ENCODE measurements at regions not wholly inside any gene's neighbourhood (a gene's known extent, or its start where the extent isn't known, plus 50 kb on each side); places are given as distances from the start of the nearest gene placed in this dataset.

GRCh38 chr7:125197731-125198393 lies 268.2 kb upstream of the POT1 start:
- whole genome bisulfite sequencing (ENCODE audit: insufficient coverage) = no CpG with 5 or more reads among the region's 6 CpGs
- no peak for DNase-seq
- Mint-ChIP-seq H3K4me1 (no peaks in the 10 kb centered on the region), H3K27ac (no peak overlapping the region), H3K36me3 (no peaks in the 10 kb centered on the region), H3K9me3 (peaks cover 0 to 7% (median 3%) of the 10 kb centered on the region in 7 donors), H3K4me3 (no peak overlapping the region), H3K27me3 (ENCODE audit: low read depth in 3 of 3) (no peaks in the 10 kb centered on the region)
- Histone ChIP-seq H3K36me3 (replicated peaks in 1 of 2; ENCODE audit: control insufficient read depth in 1 of 2, insufficient read depth in 2 of 2, low read length in 2 of 2) (no peaks in the 10 kb centered on the region), H3K4me1 (ENCODE audit: control insufficient read depth in 1 of 2, insufficient read depth in 2 of 2, low read length in 2 of 2) (no peaks in the 10 kb centered on the region), H3K27ac (ENCODE audit: low read depth in 1 of 2, low read length in 2 of 2) (no peak overlapping the region), H3K4me2 (replicated peaks; ENCODE audit: extremely low read depth, low read length, poor library complexity, severe bottlenecking) (no peak overlapping the region), H3K9me3 (replicated peaks in 1 of 2; ENCODE audit: control insufficient read depth in 1 of 2, insufficient read depth in 1 of 2, low read length in 2 of 2) (peaks cover 8 to 9% of the 10 kb centered on the region in 2 donors), H3K27me3 (ENCODE audit: control insufficient read depth in 2 of 2, insufficient read depth in 2 of 2, low read length in 2 of 2) (no peaks in the 10 kb centered on the region), H2AFZ (ENCODE audit: insufficient read depth, low read depth, low read length, poor library complexity, severe bottlenecking) (no peak overlapping the region), H4K20me1 (ENCODE audit: insufficient read depth, low read length) (no peaks in the 10 kb centered on the region), H3K4me3 (replicated peaks in 1 of 3; ENCODE audit: low read depth in 2 of 3, low read length in 3 of 3) (no peak overlapping the region), H3K9ac (ENCODE audit: insufficient read depth, low read length, poor library complexity, severe bottlenecking) (no peak overlapping the region), H3K79me2 (ENCODE audit: insufficient read depth, low read length) (no peaks in the 10 kb centered on the region)
- TF ChIP-seq CTCF (IDR thresholded peaks at IDR 0.05) = no peak
- intact Hi-C loops (cut with micrococcal nuclease) = no loop called here

- Mint-ChIP-seq H3K4me1 (no peaks in the 10 kb centered on the region), H3K27ac (no peak overlapping the region), H3K4me3 (no peak overlapping the region), H3K9me3 (peaks cover 0 to 8% (median 3%) of the 10 kb centered on the region in 7 donors), H3K27me3 (ENCODE audit: low read depth in 3 of 3) (no peaks in the 10 kb centered on the region), H3K36me3 (no peaks in the 10 kb centered on the region)
- no peaks in the 10 kb centered on the region for H3K4me1 ChIP-seq (ENCODE audit: control insufficient read depth in 1 of 2, insufficient read depth in 2 of 2, low read length in 2 of 2)
- H3K27ac ChIP-seq (ENCODE audit: low read depth in 1 of 2, low read length in 2 of 2) = no peak overlapping the region
- no peaks in the 10 kb centered on the region for H3K27me3 ChIP-seq (ENCODE audit: control insufficient read depth in 2 of 2, insufficient read depth in 2 of 2, low read length in 2 of 2)
- no CpG with 5 or more reads among the region's 1 CpG for WGBS (ENCODE audit: insufficient coverage)
- H3K36me3 ChIP-seq (replicated peaks in 1 of 2; ENCODE audit: control insufficient read depth in 1 of 2, insufficient read depth in 2 of 2, low read length in 2 of 2) = no peaks in the 10 kb centered on the region
- H3K4me2 ChIP-seq (replicated peaks; ENCODE audit: extremely low read depth, low read length, poor library complexity, severe bottlenecking) = no peak overlapping the region
- intact Hi-C loops (cut with micrococcal nuclease) = no loop called here
- peaks cover 8 to 16% of the 10 kb centered on the region in 2 donors for H3K9me3 ChIP-seq (replicated peaks in 1 of 2; ENCODE audit: control insufficient read depth in 1 of 2, insufficient read depth in 1 of 2, low read length in 2 of 2)
- no peaks in the 10 kb centered on the region for H4K20me1 ChIP-seq (ENCODE audit: insufficient read depth, low read length)
- TF ChIP-seq CTCF (IDR thresholded peaks at IDR 0.05) = no peak
- no peak overlapping the region for H3K4me3 ChIP-seq (replicated peaks in 1 of 3; ENCODE audit: low read depth in 2 of 3, low read length in 3 of 3)
- no peaks in the 10 kb centered on the region for H3K79me2 ChIP-seq (ENCODE audit: insufficient read depth, low read length)
- no peak overlapping the region for H2AFZ ChIP-seq (ENCODE audit: insufficient read depth, low read depth, low read length, poor library complexity, severe bottlenecking)
- H3K9ac ChIP-seq (ENCODE audit: insufficient read depth, low read length, poor library complexity, severe bottlenecking) = no peak overlapping the region
- DNase-seq = no peak
Observed at GRCh38 chr7:125195156-125195555, 265.5 kb upstream of the POT1 start.

Data from CD14-positive monocyte (primary cell).